ENCODE measurements at regions not wholly inside any gene's neighbourhood (a gene's known extent, or its start where the extent isn't known, plus 50 kb on each side); places are given as distances from the start of the nearest gene placed in this dataset.

GRCh38 chr15:96182736-96183513 lies 147.6 kb upstream of the NR2F2 start:
- Mint-ChIP-seq H3K36me3 (ENCODE audit: low read depth) (no peaks in the 10 kb centered on the region), H3K9me3 (no peaks in the 10 kb centered on the region), H3K27me3 (ENCODE audit: insufficient read depth, low read depth, poor library complexity) (peaks cover 3% of the 10 kb centered on the region), H3K4me3 (no peak overlapping the region), H3K27ac (no peak overlapping the region), H3K4me1 (peaks cover 44% of the 10 kb centered on the region)
- Histone ChIP-seq H3K4me1 (ENCODE audit: insufficient read depth) (peaks cover 35% of the 10 kb centered on the region), H3F3A (replicated peaks; ENCODE audit: low read depth) (no peaks in the 10 kb centered on the region), H3K27ac (ENCODE audit: low read depth) (no peak overlapping the region), H4K20me1 (replicated peaks; ENCODE audit: insufficient read depth) (no peaks in the 10 kb centered on the region), H3K9me2 (ENCODE audit: insufficient read depth) (no peaks in the 10 kb centered on the region), H3K27me3 (ENCODE audit: insufficient read depth) (no peaks in the 10 kb centered on the region), H3K4me3 (no peak overlapping the region), H2AFZ (no peak overlapping the region), H3K79me2 (replicated peaks; ENCODE audit: insufficient read depth) (no peaks in the 10 kb centered on the region), H3K36me3 (ENCODE audit: insufficient read depth) (no peaks in the 10 kb centered on the region), H3K4me2 (peak overlapping the region; percentile 54)
- DNase-seq (ENCODE audit: low spot score) (no peak), ATAC-seq (peak; percentile 42)
- TF ChIP-seq, protein P1, sequence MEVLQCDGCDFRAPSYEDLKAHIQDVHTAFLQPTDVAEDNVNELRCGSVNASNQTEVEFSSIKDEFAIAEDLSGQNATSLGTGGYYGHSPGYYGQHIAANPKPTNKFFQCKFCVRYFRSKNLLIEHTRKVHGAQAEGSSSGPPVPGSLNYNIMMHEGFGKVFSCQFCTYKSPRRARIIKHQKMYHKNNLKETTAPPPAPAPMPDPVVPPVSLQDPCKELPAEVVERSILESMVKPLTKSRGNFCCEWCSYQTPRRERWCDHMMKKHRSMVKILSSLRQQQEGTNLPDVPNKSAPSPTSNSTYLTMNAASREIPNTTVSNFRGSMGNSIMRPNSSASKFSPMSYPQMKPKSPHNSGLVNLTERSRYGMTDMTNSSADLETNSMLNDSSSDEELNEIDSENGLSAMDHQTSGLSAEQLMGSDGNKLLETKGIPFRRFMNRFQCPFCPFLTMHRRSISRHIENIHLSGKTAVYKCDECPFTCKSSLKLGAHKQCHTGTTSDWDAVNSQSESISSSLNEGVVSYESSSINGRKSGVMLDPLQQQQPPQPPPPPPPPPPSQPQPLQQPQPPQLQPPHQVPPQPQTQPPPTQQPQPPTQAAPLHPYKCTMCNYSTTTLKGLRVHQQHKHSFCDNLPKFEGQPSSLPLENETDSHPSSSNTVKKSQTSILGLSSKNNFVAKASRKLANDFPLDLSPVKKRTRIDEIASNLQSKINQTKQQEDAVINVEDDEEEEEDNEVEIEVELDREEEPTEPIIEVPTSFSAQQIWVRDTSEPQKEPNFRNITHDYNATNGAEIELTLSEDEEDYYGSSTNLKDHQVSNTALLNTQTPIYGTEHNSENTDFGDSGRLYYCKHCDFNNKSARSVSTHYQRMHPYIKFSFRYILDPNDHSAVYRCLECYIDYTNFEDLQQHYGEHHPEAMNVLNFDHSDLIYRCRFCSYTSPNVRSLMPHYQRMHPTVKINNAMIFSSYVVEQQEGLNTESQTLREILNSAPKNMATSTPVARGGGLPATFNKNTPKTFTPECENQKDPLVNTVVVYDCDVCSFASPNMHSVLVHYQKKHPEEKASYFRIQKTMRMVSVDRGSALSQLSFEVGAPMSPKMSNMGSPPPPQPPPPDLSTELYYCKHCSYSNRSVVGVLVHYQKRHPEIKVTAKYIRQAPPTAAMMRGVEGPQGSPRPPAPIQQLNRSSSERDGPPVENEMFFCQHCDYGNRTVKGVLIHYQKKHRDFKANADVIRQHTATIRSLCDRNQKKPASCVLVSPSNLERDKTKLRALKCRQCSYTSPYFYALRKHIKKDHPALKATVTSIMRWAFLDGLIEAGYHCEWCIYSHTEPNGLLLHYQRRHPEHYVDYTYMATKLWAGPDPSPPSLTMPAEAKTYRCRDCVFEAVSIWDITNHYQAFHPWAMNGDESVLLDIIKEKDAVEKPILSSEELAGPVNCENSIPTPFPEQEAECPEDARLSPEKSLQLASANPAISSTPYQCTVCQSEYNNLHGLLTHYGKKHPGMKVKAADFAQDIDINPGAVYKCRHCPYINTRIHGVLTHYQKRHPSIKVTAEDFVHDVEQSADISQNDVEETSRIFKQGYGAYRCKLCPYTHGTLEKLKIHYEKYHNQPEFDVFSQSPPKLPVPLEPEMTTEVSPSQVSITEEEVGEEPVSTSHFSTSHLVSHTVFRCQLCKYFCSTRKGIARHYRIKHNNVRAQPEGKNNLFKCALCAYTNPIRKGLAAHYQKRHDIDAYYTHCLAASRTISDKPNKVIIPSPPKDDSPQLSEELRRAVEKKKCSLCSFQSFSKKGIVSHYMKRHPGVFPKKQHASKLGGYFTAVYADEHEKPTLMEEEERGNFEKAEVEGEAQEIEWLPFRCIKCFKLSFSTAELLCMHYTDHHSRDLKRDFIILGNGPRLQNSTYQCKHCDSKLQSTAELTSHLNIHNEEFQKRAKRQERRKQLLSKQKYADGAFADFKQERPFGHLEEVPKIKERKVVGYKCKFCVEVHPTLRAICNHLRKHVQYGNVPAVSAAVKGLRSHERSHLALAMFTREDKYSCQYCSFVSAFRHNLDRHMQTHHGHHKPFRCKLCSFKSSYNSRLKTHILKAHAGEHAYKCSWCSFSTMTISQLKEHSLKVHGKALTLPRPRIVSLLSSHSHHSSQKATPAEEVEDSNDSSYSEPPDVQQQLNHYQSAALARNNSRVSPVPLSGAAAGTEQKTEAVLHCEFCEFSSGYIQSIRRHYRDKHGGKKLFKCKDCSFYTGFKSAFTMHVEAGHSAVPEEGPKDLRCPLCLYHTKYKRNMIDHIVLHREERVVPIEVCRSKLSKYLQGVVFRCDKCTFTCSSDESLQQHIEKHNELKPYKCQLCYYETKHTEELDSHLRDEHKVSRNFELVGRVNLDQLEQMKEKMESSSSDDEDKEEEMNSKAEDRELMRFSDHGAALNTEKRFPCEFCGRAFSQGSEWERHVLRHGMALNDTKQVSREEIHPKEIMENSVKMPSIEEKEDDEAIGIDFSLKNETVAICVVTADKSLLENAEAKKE (CRISPR knock-in tag; IDR thresholded peaks at IDR 0.05) = no peak
- no peak for TF ChIP-seq JUNB (IDR thresholded peaks at IDR 0.05; ENCODE audit: unreplicated experiment)
- no peak for TF ChIP-seq NANOG (IDR thresholded peaks at IDR 0.05; ENCODE audit: borderline replicate concordance)

- H3K9me3 Mint-ChIP-seq = no peaks in the 10 kb centered on the region
- Histone ChIP-seq H3K36me3 (ENCODE audit: insufficient read depth) (no peaks in the 10 kb centered on the region), H3K4me1 (ENCODE audit: insufficient read depth) (peaks cover 35% of the 10 kb centered on the region), H4K20me1 (replicated peaks; ENCODE audit: insufficient read depth) (no peaks in the 10 kb centered on the region), H3K27ac (ENCODE audit: low read depth) (no peak overlapping the region), H3K9me2 (ENCODE audit: insufficient read depth) (no peaks in the 10 kb centered on the region), H3K79me2 (replicated peaks; ENCODE audit: insufficient read depth) (no peaks in the 10 kb centered on the region), H2AFZ (no peak overlapping the region), H3K4me3 (no peak overlapping the region), H3F3A (replicated peaks; ENCODE audit: low read depth) (no peaks in the 10 kb centered on the region), H3K27me3 (ENCODE audit: insufficient read depth) (no peaks in the 10 kb centered on the region), H3K4me2 (peak overlapping the region; percentile 54; the same call in 1 of the 2 replicates)
- DNase-seq (ENCODE audit: low spot score) = no peak
- TF ChIP-seq EZH2 (IDR thresholded peaks at IDR 0.05; ENCODE audit: low read depth, unreplicated experiment) (no peak), POLR2AphosphoS5 (IDR thresholded peaks at IDR 0.05; ENCODE audit: low read depth) (no peak), REST (IDR thresholded peaks at IDR 0.05; ENCODE audit: unreplicated experiment) (no peak), ETS1 (IDR thresholded peaks at IDR 0.05) (no peak), CREB1 (CRISPR knock-in tag; IDR thresholded peaks at IDR 0.05; ENCODE audit: low read depth) (no peak)
- no peak overlapping the region; the same call in 1 of the 2 replicates for H3K27ac Mint-ChIP-seq
- H3K4me1 Mint-ChIP-seq = peaks cover 44% of the 10 kb centered on the region
- ATAC-seq = peak; percentile 24
- H3K36me3 Mint-ChIP-seq (ENCODE audit: low read depth) = no peaks in the 10 kb centered on the region
- peaks cover 3% of the 10 kb centered on the region for H3K27me3 Mint-ChIP-seq (ENCODE audit: insufficient read depth, low read depth, poor library complexity)
- no peak overlapping the region for H3K4me3 Mint-ChIP-seq
Observed at GRCh38 chr15:96183514-96183850, 147.0 kb upstream of the NR2F2 start.
